ENCODE measurements at regions not wholly inside any gene's neighbourhood (a gene's known extent, or its start where the extent isn't known, plus 50 kb on each side); places are given as distances from the start of the nearest gene placed in this dataset.

DNA sequence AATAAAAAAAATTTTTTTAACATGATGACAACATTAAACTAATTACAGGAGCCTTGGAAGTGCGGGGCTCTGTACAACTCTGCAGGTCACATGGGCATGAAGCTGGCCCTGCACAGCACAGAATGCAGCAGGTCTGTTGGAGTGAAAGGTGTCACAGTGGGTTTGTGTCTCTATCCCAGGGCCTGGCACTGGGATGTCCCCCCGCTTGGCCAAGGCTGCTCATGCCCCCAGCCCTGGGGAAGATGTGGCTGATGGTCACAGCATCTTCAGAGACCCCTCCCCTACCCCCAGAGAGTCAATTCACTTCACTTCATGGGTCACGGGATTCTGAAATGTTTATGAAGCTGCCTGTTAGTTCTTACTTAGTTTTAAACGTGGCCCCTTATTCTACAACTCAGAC is 95.9 kb upstream of the TAF1B start:
- H3K4me1 ChIP-seq (ENCODE audit: control insufficient read depth in 1 of 2, insufficient read depth in 2 of 2, low read length in 2 of 2) = peaks cover 6 to 9% of the 10 kb centered on the region in 2 donors
- H3K27ac ChIP-seq (ENCODE audit: low read depth, low read length) = no peak overlapping the region
- no peak overlapping the region for H3K9ac ChIP-seq (ENCODE audit: low read depth in 1 of 2, low read length in 2 of 2)
- no peak overlapping the region for H3K4me3 ChIP-seq (ENCODE audit: low read depth in 1 of 2, low read length in 2 of 2)
- H3K27me3 ChIP-seq (ENCODE audit: control insufficient read depth in 1 of 2, insufficient read depth in 2 of 2, low read length in 2 of 2) = no peaks in the 10 kb centered on the region
- H3K9me3 ChIP-seq (ENCODE audit: control insufficient read depth in 1 of 2, low read length in 2 of 2) = no peaks in the 10 kb centered on the region
- no peaks in the 10 kb centered on the region for H3K36me3 ChIP-seq (ENCODE audit: control insufficient read depth in 1 of 2, insufficient read depth in 2 of 2, low read length in 2 of 2)

DNA sequence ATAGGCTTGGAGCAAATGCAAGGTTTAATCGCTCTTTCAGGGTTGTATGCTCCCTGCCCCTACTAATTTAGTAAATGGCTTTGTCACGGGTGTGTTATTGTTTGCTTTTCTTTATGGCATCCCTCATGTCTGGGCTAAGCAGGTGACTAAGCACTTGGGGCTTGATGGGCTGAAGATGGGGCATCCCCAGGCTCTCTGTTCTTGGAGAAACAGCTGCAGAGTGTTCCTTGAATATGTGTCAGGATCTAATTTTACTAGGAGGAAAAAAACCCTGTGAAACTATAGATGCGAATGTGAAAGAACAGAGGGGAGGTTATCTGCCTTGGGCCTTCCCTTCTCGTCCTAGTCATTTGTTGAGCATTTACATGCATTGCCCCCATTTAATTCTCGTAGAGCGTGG is 94.7 kb upstream of the TAF1B start:
- Histone ChIP-seq H3K36me3 (ENCODE audit: control insufficient read depth in 1 of 2, insufficient read depth in 2 of 2, low read length in 2 of 2) (no peaks in the 10 kb centered on the region), H3K9me3 (ENCODE audit: control insufficient read depth in 1 of 2, low read length in 2 of 2) (no peaks in the 10 kb centered on the region), H3K4me3 (ENCODE audit: low read depth in 1 of 2, low read length in 2 of 2) (no peak overlapping the region), H3K9ac (ENCODE audit: low read depth in 1 of 2, low read length in 2 of 2) (no peak overlapping the region), H3K27me3 (ENCODE audit: control insufficient read depth in 1 of 2, insufficient read depth in 2 of 2, low read length in 2 of 2) (no peaks in the 10 kb centered on the region), H3K4me1 (ENCODE audit: control insufficient read depth in 1 of 2, insufficient read depth in 2 of 2, low read length in 2 of 2) (peaks cover 14 to 20% of the 10 kb centered on the region in 2 donors), H3K27ac (ENCODE audit: low read depth, low read length) (no peak overlapping the region)

DNA sequence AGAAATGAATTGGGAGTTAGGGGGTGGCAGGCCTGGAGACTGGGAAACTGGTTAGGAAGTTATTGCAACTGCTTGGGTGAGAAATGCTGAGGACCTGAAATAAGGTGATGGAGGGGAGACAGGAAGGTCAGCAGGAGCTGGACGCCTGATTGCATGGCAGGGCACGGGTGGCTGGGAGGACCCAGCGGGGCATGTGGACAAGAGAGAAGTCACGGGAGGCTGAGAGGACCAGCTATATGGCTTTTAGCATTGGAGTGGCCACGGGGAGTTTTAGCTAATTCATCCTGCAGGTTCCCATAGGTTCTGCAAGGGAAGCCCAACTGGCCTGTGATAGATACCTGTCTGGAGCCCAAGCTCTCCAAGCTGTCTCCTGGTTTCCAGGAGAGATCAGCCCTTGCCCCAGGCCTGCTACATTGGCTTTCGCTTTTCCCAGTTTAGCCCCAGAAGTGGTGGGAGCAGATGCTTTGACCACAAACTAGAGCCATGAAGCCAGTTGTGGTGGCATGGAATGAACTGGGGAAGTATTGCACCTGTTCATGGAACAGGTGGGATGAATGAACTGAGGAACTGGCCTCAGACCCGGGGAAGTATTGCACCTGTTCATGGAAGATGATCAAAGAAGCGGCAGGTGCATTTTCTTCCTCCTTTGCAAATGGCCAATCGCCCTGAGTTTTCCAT is 93.6 kb upstream of the TAF1B start:
- no peak overlapping the region for H3K27ac ChIP-seq (ENCODE audit: low read depth, low read length)
- no peaks in the 10 kb centered on the region for H3K27me3 ChIP-seq (ENCODE audit: control insufficient read depth in 1 of 2, insufficient read depth in 2 of 2, low read length in 2 of 2)
- H3K9ac ChIP-seq (ENCODE audit: low read depth in 1 of 2, low read length in 2 of 2) = no peak overlapping the region

DNA sequence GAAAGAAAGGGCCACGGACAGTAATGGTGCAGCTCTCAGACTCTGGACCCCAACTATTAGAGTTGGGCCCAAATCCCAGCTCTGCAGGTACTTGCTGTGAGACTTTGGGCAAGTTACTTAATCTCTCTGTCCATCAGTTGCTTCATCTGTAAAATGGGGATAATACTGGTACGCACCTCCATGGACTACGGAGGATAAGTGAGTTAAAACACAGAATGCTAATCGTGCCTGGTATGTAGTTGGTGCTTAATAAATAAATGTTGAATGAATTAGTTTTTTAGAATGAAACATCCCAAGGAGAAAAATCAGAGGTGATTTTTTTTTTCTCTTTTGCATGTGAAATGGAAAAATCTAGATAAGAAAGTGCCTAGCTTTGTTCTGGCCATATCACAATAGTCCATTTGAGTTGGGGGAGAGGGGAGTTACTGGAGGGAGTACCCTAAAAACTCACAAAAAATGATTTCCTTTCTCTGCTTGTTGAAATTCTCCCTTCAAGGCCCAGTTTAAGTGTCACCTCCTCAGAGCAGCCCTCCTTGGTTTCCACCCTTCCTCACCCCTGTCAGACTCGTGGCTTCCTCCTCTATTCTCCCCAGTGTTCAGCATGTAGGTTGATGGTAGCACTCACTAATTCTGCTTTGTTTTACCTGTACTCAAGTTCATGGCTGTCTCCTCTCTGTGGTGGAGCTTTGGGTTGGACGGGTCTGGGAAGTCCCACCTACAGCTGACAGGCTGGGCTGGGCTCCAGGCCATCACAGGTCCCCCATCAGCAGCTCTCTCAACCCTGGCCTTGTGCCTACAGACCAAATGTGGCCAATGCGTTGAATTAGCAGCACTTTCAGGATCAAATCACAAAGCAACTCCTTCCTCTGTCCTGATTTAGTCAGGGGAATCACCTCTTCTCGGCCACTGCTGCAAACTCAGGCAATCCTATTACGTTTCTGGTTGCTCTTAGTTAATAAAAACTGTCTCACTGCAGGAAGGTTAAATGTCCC is 92.8 kb upstream of the TAF1B start:
- H3K27me3 ChIP-seq (ENCODE audit: control insufficient read depth in 1 of 2, insufficient read depth in 2 of 2, low read length in 2 of 2) = peaks cover 2 to 3% of the 10 kb centered on the region in 2 donors
- no peak overlapping the region for H3K27ac ChIP-seq (ENCODE audit: low read depth, low read length)
- H3K36me3 ChIP-seq (ENCODE audit: control insufficient read depth in 1 of 2, insufficient read depth in 2 of 2, low read length in 2 of 2) = no peaks in the 10 kb centered on the region
- H3K4me3 ChIP-seq (ENCODE audit: low read depth in 1 of 2, low read length in 2 of 2) = no peak overlapping the region
- peaks cover 23 to 26% of the 10 kb centered on the region in 2 donors for H3K4me1 ChIP-seq (ENCODE audit: control insufficient read depth in 1 of 2, insufficient read depth in 2 of 2, low read length in 2 of 2)
- no peaks in the 10 kb centered on the region for H3K9me3 ChIP-seq (ENCODE audit: control insufficient read depth in 1 of 2, low read length in 2 of 2)
- H3K9ac ChIP-seq (ENCODE audit: low read depth in 1 of 2, low read length in 2 of 2) = no peak overlapping the region

More for the DNA sequence above, 93.6 kb upstream of the TAF1B start:
- Histone ChIP-seq H3K9me3 (ENCODE audit: control insufficient read depth in 1 of 2, low read length in 2 of 2) (no peaks in the 10 kb centered on the region), H3K36me3 (ENCODE audit: control insufficient read depth in 1 of 2, insufficient read depth in 2 of 2, low read length in 2 of 2) (no peaks in the 10 kb centered on the region), H3K4me1 (ENCODE audit: control insufficient read depth in 1 of 2, insufficient read depth in 2 of 2, low read length in 2 of 2) (peaks cover 25% of the 10 kb centered on the region in 2 donors), H3K4me3 (ENCODE audit: low read depth in 1 of 2, low read length in 2 of 2) (no peak overlapping the region)

DNA sequence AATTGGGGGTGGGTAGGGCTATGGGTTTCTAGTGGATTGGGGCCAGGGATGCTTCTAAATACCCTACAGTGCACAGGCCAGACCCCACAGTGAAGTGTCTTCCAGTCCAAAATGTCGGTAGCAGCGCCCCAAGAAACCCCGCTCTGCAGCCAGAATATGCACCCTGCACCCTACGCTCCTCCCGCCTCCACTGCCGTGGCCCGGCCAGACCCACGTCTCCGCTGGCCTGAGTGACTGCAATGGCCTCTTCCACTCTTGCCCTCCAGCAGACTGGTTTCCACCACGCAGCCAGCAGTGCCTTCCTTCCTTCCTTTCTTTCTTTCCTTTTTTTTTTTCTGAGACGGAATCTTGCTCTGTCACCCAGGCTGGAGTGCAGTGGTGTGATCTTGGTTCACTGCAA is 91.4 kb upstream of the TAF1B start:
- Histone ChIP-seq H3K9me3 (ENCODE audit: control insufficient read depth in 1 of 2, low read length in 2 of 2) (no peaks in the 10 kb centered on the region), H3K36me3 (ENCODE audit: control insufficient read depth in 1 of 2, insufficient read depth in 2 of 2, low read length in 2 of 2) (no peaks in the 10 kb centered on the region), H3K9ac (ENCODE audit: low read depth in 1 of 2, low read length in 2 of 2) (no peak overlapping the region), H3K4me1 (ENCODE audit: control insufficient read depth in 1 of 2, insufficient read depth in 2 of 2, low read length in 2 of 2) (peaks cover 23 to 26% of the 10 kb centered on the region in 2 donors), H3K27me3 (ENCODE audit: control insufficient read depth in 1 of 2, insufficient read depth in 2 of 2, low read length in 2 of 2) (peaks cover 8 to 9% of the 10 kb centered on the region in 2 donors), H3K27ac (ENCODE audit: low read depth, low read length) (no peak overlapping the region), H3K4me3 (ENCODE audit: low read depth in 1 of 2, low read length in 2 of 2) (no peak overlapping the region)

DNA sequence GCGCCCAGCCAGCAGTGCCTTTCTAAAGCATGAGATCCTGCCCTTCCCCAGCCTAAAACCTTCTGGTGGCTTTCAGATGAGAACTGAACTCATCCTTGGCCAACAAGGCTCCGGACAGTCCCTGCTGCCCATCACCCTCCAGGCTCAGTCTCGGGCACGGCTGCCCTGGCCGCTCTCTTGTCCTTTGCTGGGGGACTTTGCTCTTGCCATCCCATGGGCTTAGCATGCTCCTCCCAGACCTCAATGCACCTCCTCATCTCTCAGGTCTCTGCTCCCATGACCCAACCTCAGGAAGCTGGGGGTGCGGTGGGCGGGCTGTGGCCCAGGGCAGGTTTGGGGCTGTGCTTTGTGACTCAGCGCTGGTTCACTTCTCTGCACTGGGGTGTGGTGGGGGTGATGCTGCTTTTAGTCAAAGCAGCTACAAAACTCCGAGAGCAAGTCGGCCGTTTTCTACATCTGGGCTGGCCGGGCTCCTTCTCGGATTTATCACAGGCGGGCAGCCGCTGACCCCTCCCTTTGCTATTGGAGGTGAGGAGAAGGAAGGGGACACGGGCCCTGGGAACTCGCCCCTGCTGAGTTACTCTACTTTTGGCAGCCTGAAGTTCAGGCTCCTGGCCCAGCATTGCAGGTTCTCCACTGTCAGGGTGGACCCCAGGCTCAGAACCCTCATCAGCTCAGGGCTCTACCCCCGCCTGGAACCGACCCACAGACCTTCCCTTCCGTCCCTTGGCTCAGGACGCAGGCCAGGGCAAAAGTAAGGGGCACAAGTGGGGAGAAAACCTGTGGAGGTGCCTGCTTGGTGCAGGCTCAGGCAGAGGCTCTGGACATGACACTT is 90.6 kb upstream of the TAF1B start:
- Histone ChIP-seq H3K36me3 (ENCODE audit: control insufficient read depth in 1 of 2, insufficient read depth in 2 of 2, low read length in 2 of 2) (no peaks in the 10 kb centered on the region), H3K9me3 (ENCODE audit: control insufficient read depth in 1 of 2, low read length in 2 of 2) (no peaks in the 10 kb centered on the region), H3K4me3 (ENCODE audit: low read depth in 1 of 2, low read length in 2 of 2) (peak overlapping the region in 1 of 2 donors; percentile 12), H3K4me1 (ENCODE audit: control insufficient read depth in 1 of 2, insufficient read depth in 2 of 2, low read length in 2 of 2) (peaks cover 23 to 30% of the 10 kb centered on the region in 2 donors), H3K27me3 (ENCODE audit: control insufficient read depth in 1 of 2, insufficient read depth in 2 of 2, low read length in 2 of 2) (peaks cover 12 to 14% of the 10 kb centered on the region in 2 donors), H3K27ac (ENCODE audit: low read depth, low read length) (no peak overlapping the region), H3K9ac (ENCODE audit: low read depth in 1 of 2, low read length in 2 of 2) (peak overlapping the region in 1 of 2 donors; percentile 5)

DNA sequence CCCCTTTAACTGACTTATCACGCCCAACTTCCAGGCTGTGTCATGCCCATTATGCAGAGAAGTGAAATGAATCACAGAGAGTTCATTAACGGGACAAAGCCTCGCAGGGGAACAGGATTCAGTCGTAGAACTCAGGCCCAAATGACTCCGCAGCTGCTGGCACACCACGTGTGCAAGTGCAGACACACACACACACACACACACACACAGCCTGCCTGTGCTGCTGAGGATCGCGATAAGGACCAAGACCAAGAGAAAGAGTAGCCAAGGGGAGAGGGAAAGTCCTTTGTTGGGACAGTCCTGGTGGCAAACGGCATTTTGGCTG is 90.0 kb upstream of the TAF1B start:
- peak overlapping the region; percentile 12 to 60 for H3K4me3 ChIP-seq (ENCODE audit: low read depth in 1 of 2, low read length in 2 of 2)
- no peak overlapping the region for H3K27ac ChIP-seq (ENCODE audit: low read depth, low read length)
- H3K9me3 ChIP-seq (ENCODE audit: control insufficient read depth in 1 of 2, low read length in 2 of 2) = no peaks in the 10 kb centered on the region
- peak overlapping the region in 1 of 2 donors; percentile 3 for H3K9ac ChIP-seq (ENCODE audit: low read depth in 1 of 2, low read length in 2 of 2)
- H3K36me3 ChIP-seq (ENCODE audit: control insufficient read depth in 1 of 2, insufficient read depth in 2 of 2, low read length in 2 of 2) = no peaks in the 10 kb centered on the region
- H3K27me3 ChIP-seq (ENCODE audit: control insufficient read depth in 1 of 2, insufficient read depth in 2 of 2, low read length in 2 of 2) = peaks cover 12 to 18% of the 10 kb centered on the region in 2 donors
- H3K4me1 ChIP-seq (ENCODE audit: control insufficient read depth in 1 of 2, insufficient read depth in 2 of 2, low read length in 2 of 2) = peaks cover 23 to 30% of the 10 kb centered on the region in 2 donors

DNA sequence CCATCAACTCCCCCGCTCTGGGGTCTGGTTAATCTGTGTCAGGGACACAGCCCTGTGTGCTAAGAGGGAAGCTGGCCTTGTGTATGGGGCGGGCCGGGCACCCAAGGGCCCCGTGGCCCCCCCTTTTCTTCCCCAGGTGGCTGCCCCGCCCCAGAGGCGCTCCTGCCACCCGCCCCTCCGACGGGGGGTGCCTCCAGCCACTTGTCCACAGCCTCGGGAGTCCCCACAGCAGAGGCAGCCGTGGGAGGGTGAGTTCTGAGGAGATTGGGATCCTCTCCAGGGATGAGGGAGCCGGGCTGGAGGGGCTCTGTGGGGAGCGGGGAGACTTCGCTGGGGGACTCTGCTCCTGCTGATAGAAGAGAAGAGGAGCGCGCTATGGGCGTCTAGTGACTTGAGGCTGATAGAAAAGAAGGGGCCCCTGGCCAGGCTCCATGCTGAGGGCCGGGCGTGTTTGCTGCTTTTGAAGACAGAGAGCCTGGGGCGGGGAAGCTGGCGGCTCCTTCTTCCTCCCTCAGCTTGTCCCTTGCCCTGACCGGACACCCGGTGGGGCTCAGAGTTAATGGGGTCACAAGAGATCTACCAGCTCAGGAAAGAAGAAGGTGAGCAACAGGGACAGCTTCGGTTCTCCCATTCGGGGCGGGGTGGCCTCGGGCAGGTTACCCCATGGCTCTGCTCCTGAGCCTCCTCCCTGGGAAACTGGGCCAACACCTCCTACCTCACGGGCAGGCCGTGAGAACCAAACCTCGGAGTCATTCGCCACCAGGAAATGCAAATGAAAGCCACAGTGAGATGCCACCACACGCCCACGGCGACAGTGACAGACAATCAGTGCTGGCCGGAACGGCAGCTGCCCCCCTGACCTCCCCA is 89.4 kb upstream of the TAF1B start:
- peaks cover 23 to 24% of the 10 kb centered on the region in 2 donors for H3K4me1 ChIP-seq (ENCODE audit: control insufficient read depth in 1 of 2, insufficient read depth in 2 of 2, low read length in 2 of 2)
- peak overlapping the region in 1 of 2 donors; percentile 3 for H3K9ac ChIP-seq (ENCODE audit: low read depth in 1 of 2, low read length in 2 of 2)
- H3K36me3 ChIP-seq (ENCODE audit: control insufficient read depth in 1 of 2, insufficient read depth in 2 of 2, low read length in 2 of 2) = no peaks in the 10 kb centered on the region
- peaks cover 12 to 24% of the 10 kb centered on the region in 2 donors for H3K27me3 ChIP-seq (ENCODE audit: control insufficient read depth in 1 of 2, insufficient read depth in 2 of 2, low read length in 2 of 2)
- H3K4me3 ChIP-seq (ENCODE audit: low read depth in 1 of 2, low read length in 2 of 2) = peak overlapping the region; percentile 12 to 60
- no peak overlapping the region for H3K27ac ChIP-seq (ENCODE audit: low read depth, low read length)
- no peaks in the 10 kb centered on the region for H3K9me3 ChIP-seq (ENCODE audit: control insufficient read depth in 1 of 2, low read length in 2 of 2)

DNA sequence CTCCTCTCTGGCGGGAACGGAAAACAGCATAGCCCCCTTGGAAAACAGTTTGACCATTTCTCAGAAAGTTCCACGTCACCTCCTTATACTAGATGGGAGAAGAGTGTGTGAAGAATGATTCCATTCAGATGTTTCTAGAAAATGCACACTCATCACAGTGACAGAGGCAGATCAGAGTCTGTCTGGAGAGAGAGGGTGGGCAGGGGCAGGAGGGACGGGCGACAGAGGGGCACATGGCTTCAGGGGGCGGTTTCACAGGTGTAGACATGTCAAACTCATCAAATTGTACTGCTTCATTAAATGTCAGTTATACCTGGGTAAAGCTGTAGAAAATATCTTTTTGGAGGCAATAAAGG is 88.8 kb upstream of the TAF1B start:
- Histone ChIP-seq H3K27ac (ENCODE audit: low read depth, low read length) (no peak overlapping the region), H3K4me1 (ENCODE audit: control insufficient read depth in 1 of 2, insufficient read depth in 2 of 2, low read length in 2 of 2) (peaks cover 23 to 24% of the 10 kb centered on the region in 2 donors), H3K9ac (ENCODE audit: low read depth in 1 of 2, low read length in 2 of 2) (no peak overlapping the region), H3K4me3 (ENCODE audit: low read depth in 1 of 2, low read length in 2 of 2) (peak overlapping the region; percentile 12 to 54), H3K27me3 (ENCODE audit: control insufficient read depth in 1 of 2, insufficient read depth in 2 of 2, low read length in 2 of 2) (peaks cover 12 to 24% of the 10 kb centered on the region in 2 donors), H3K36me3 (ENCODE audit: control insufficient read depth in 1 of 2, insufficient read depth in 2 of 2, low read length in 2 of 2) (no peaks in the 10 kb centered on the region), H3K9me3 (ENCODE audit: control insufficient read depth in 1 of 2, low read length in 2 of 2) (no peaks in the 10 kb centered on the region)

Data from duodenal mucosa (tissue), 2 donors.